Hematopoietic multipotent progenitor cell (in vitro differentiated cells): ENCODE measurements at regions not wholly inside any gene's neighbourhood (a gene's known extent, or its start where the extent isn't known, plus 50 kb on each side); places are given as distances from the start of the nearest gene placed in this dataset.
"Not testable (repeated sequence)": the region's sequence is repeated elsewhere in the genome, so short reads cannot be mapped to it uniquely, and the experiment has no call there.

ENCODE experiments used
- DNase-seq, 3 donors: peaks; one replicate each; pipeline ENCODE4 v3.0.0-alpha.2; 2011 to 2015; ENCODE audit warnings: low read depth in 2 of 3, low spot score in 2 of 3

GRCh38 chr12:9343731-9344130 lies 135.5 kb upstream of the PZP start:
- no peak for DNase-seq

- no peak for DNase-seq
These were observed 134.6 kb upstream of the PZP start for GRCh38 chr12:9342614-9343353.

- DNase-seq = no peak
These were observed 133.0 kb upstream of the PZP start for GRCh38 chr12:9341260-9341585.

GRCh38 chr12:9340422-9341259 lies 132.4 kb upstream of the PZP start:
- no peak for DNase-seq

- DNase-seq = no peak
These were observed 129.5 kb upstream of the PZP start for GRCh38 chr12:9337656-9338055.

- not testable (repeated sequence) for DNase-seq
These were observed 128.3 kb upstream of the PZP start for GRCh38 chr12:9336375-9337011.

- no peak for DNase-seq
These were observed 127.7 kb upstream of the PZP start for GRCh38 chr12:9335867-9336266.

- DNase-seq = no peak
These were observed 126.8 kb upstream of the PZP start for GRCh38 chr12:9334964-9335363.

GRCh38 chr12:9334041-9334692 lies 126.0 kb upstream of the PZP start:
- DNase-seq = peak in 2 of 3 donors; percentile 22 to 68

GRCh38 chr12:9333161-9333560 lies 125.0 kb upstream of the PZP start:
- DNase-seq = no peak

GRCh38 chr12:9332564-9332963 lies 124.4 kb upstream of the PZP start:
- DNase-seq = no peak

GRCh38 chr12:9331218-9331626 lies 123.0 kb upstream of the PZP start:
- DNase-seq = peak; percentile 32 to 69 (median 49)

- no peak for DNase-seq
These were observed 120.8 kb upstream of the PZP start for GRCh38 chr12:9329019-9329418.

- DNase-seq = no peak
These were observed 119.9 kb upstream of the PZP start for GRCh38 chr12:9328065-9328464.

GRCh38 chr12:9327320-9327719 lies 119.1 kb upstream of the PZP start:
- DNase-seq = no peak

GRCh38 chr12:9326849-9327248 lies 118.7 kb upstream of the PZP start:
- DNase-seq = not testable (repeated sequence)

- DNase-seq = no peak
These were observed 117.9 kb upstream of the PZP start for GRCh38 chr12:9326085-9326484.

GRCh38 chr12:9325471-9325870 lies 117.3 kb upstream of the PZP start:
- DNase-seq = no peak

- DNase-seq = no peak
These were observed 116.6 kb upstream of the PZP start for GRCh38 chr12:9324782-9325181.

GRCh38 chr12:9323144-9323681 lies 115.0 kb upstream of the PZP start:
- DNase-seq = no peak

- no peak for DNase-seq
These were observed 111.6 kb upstream of the PZP start for GRCh38 chr12:9319842-9320173.
